PC-9 (cell line): ENCODE measurements at regions not wholly inside any gene's neighbourhood (a gene's known extent, or its start where the extent isn't known, plus 50 kb on each side); places are given as distances from the start of the nearest gene placed in this dataset.
"Not testable (repeated sequence)": the region's sequence is repeated elsewhere in the genome, so short reads cannot be mapped to it uniquely, and the experiment has no call there.

ENCODE experiments used
- EZH2 ChIP-seq: fragments of 200-600 bp; sonication (generic); IDR thresholded peaks from 2 replicates; pipeline ENCODE4 v1.8.0; 2017; ENCODE audit warnings: antibody characterized with exemption, low read depth
- TF ChIP-seq, protein P1 (sequence below): fragments of 200-600 bp; sonication (generic); conservative IDR thresholded peaks from 2 replicates; pipeline ENCODE4 v1.6.1; 2017; ENCODE audit warnings: mixed run types, antibody characterized with exemption, mild to moderate bottlenecking, moderate library complexity

DNA sequence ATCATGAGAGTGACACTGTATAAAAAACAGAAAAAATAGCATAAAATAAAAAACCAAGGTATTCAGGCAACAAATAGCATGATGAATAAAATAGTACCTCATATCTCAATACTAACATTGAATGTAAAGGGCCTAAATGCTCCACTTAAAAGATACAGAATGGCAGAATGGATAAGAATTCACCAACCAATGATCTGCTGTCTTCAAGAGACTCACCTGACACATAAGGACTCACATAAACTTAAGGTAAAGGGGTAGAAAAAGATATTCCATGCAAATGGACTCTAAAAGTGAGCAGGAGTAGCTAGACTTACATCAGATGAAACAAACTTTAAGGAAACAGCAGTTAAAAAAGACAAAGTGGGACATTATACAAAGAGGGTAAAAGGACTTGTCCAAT is 232.4 kb downstream of the RBM26 start:
- TF ChIP-seq, protein P1, sequence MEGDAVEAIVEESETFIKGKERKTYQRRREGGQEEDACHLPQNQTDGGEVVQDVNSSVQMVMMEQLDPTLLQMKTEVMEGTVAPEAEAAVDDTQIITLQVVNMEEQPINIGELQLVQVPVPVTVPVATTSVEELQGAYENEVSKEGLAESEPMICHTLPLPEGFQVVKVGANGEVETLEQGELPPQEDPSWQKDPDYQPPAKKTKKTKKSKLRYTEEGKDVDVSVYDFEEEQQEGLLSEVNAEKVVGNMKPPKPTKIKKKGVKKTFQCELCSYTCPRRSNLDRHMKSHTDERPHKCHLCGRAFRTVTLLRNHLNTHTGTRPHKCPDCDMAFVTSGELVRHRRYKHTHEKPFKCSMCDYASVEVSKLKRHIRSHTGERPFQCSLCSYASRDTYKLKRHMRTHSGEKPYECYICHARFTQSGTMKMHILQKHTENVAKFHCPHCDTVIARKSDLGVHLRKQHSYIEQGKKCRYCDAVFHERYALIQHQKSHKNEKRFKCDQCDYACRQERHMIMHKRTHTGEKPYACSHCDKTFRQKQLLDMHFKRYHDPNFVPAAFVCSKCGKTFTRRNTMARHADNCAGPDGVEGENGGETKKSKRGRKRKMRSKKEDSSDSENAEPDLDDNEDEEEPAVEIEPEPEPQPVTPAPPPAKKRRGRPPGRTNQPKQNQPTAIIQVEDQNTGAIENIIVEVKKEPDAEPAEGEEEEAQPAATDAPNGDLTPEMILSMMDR = not testable (repeated sequence)
- not testable (repeated sequence) for TF ChIP-seq EZH2
